ENCODE measurements at regions not wholly inside any gene's neighbourhood (a gene's known extent, or its start where the extent isn't known, plus 50 kb on each side); places are given as distances from the start of the nearest gene placed in this dataset.

DNA sequence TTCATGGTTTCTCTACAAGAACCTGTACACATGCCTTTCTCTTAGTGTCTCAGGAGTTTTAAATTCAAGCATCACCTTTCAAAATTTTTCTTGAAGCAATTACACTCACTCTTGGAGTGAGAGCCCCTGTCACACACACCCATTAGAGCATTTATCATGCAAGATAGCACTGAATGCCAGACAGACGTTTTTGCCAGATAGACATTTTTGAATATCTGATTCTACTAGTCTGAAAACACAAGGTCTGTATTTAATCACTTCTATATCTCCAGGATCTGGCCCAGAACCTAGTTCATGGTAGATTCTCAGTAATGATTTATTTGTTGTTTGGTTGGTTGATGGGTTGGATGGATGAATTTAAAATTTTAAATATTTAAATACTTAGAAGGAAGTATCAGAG is 60.9 kb upstream of the PDE1C start:
- no peak for DNase-seq

DNA sequence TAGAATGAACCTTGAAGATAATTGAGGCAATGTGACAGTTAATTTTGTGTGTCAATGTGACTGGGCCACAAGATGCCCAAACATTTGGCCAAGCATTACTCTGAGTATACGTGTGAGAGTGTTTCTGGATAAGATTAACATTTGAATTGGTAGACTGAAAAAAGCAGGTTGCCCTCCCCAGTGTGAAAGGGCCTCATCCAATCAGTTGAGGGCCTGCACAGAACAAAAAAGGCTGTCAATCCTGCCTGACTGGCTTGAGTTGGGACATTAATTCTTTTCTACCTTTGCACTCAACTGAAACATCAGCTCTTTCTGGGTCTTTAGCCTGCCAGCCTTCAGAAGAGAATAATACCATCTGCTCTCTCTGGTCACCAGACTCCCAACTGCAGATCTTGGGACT is 56.6 kb upstream of the PDE1C start:
- DNase-seq: no peak

Data from islet precursor cell (in vitro differentiated cells).